Dedifferentiated amniotic fluid mesenchymal stem cell (primary cell): ENCODE measurements at regions not wholly inside any gene's neighbourhood (a gene's known extent, or its start where the extent isn't known, plus 50 kb on each side); places are given as distances from the start of the nearest gene placed in this dataset.

Experiments used
- DNase-seq: peaks from one replicate; pipeline ENCODE4 v3.0.0-alpha.2; 2016; ENCODE audit errors: extremely low spot score

DNA sequence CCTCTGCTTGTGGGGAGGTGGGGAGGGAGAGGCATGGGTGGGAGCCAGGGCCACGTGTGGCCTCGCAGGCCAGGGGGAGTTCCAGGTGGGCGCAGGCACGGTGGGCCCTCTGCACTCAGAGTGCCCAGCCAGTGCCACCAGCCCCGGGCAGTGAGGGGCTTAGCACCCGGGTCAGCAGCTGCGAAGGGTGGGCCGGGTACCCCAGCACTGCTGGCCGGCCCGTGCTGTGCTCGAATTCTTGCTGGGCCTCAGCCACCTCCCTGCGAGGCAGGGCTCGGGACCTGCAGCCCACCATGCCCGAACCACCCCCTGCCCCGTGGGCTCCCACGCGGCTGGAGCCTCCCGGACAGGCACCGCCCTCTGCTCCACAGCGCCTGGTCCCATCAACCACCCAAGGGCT is 1277.2 kb downstream of the JRKL start:
- no peak for DNase-seq

DNA sequence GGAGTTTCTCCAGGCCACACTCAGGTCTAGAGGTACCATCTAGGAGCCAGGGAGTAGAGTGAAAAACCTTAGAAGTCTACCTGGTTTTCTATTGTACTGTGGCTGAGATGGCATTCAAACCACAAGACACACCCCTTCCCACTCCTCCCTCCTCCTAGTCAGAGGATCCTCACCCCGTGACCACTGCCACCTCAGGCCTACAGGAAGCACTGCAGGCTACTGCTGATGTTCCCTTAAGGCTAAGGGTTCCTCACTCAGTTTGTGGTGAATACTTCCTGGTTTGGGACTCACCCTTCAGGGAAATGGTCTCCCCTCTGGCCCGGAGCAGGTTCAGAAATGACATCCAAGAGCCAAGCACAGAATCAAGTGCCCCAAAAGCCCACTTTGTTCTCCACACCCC is 1293.9 kb downstream of the JRKL start:
- DNase-seq = no peak

DNA sequence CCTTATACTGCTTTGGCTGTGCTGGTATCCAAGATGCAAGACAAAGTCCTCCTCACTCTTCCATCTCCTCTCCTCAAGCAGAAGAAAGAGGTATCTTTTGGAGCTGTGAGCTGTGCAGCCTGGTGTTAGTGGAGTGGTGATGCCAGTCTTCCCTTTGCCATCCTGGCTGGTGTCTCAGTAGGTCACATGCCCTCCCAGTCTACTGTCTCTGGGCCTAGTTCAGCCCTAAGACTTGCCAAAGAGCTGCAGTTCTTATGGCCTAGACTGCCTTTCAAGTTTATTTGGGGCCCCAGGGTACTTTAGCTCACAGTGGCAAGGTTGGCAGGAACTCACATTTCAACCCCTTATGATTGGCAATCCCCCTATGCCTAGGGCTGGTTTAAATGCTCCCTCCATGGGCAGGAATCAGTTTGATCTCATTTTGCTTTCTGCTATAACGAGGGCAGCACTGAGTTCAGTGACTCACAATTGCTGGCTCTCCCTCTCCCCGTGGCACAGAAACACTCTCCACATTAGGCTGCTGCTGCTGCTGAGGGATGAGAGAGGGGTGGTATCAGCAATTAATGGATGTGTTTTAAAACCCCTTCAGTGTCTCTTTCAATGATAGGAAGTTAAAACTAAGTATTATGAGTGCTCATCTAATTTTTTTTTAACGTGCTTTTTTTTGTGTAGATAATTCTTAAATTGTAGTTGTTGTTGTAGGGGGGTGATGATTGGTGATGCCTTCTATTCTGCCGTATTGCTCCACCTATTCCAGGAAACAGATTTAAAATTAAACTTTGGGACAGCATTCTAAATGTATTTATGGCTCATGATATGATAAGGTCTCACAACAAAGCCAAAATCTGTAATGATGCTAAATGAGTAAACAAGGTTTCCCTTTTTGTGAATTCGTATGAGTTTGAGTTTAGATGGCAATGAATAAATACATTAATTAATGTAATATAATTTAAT is 1295.0 kb downstream of the JRKL start:
- no peak for DNase-seq

DNA sequence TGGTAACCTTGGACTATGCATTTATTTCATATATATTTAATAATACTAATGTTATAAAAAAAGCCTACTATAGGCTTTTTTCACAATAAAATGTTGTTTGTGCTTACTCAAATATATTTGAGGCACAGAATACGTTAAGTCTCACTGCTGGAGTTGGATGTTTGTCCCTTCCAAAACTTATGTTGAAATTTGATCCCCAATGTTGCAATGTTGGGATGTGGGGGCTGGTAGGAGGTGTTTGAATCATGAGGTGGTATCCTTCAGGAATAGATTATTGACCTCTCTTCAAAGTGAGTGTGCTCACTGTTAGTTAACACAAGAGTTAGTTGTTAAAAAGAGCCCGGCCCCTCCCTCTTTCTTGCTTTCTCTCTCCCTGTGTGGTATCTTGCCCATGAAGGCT is 1295.9 kb downstream of the JRKL start:
- no peak for DNase-seq

GRCh38 chr11:97687111-97687510 is 1297.3 kb downstream of the JRKL start:
- no peak for DNase-seq

- no peak for DNase-seq
These were observed 1301.2 kb downstream of the JRKL start for GRCh38 chr11:97691061-97691460.

DNA sequence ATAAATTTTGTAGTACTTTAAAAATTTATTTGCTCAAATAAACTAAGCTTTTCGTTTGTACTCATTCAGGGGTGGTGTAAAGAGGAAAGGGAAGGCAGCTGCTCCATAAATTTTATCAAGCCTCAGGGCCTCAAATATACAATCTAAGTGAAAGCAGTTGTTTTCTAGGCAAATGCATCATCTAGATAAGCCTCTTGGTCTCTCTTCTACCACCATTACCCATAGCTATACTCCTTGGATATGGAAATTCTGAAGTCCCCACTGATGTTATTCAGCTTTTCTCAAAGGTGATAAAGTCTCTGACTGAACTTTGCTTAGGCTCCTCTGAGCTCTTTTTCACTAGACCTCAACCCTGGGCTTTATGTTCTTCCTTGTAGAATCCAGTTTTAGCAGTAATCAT is 1313.1 kb downstream of the JRKL start:
- no peak for DNase-seq

DNA sequence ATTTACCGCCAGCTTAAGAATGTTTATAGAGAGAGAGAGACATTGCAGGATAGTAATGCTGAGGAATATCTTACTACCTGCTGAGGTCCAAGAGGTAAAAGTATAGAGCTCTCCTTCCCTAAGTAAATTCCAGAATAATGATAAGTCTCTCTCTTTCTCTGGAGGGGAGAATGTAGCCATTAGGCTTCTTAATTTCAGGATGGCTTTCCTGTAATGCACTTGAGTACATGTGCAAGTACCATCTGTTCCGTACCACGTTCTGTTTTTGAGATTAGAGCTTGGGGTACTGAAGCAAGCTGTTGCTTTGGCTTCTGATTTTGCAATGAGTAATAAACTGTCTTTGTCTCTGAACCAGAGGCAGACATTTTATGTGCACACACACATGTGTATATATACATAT is 1314.0 kb downstream of the JRKL start:
- no peak for DNase-seq

DNA sequence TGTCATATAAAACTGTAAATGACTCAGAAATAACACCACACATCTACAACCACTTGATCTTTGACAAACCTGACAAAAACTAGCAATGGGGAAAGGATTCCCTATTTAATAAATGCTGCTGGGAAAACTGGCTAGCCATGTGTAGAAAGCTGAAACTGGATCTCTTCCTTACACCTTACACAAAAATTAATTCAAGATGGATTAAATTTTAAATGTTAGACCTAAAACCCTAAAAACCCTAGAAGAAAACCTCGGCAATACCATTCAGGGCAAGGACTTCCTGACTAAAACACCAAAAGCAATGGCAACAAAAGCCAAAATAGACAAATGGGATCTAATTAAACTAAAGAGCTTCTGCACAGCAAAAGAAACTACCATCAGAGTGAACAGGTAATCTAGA is 1315.3 kb upstream of the CNTN5 start:
- peak; percentile 39 for DNase-seq

DNA sequence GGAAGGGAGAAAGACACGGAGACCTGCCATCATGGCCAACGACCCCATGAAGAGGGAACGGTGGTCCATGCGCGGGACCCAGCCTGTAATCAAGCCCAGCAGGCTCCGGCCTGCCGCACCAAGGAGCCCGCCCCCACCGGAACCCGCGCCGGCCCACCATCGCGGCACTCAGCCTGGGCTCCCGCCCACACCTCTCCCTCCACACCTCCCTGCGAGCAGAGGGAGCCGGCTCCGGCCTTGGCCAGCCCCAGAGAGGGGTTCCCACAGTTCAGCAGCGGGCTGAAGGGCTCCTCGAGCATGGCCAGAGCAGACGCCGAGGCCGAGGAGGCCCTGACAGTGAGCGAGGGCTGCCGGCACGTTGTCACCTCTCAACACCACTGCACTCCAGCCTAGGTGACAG is 1302.8 kb upstream of the CNTN5 start:
- DNase-seq = no peak

GRCh38 chr11:97722065-97722464 is 1298.7 kb upstream of the CNTN5 start:
- peak; percentile 50 for DNase-seq

DNA sequence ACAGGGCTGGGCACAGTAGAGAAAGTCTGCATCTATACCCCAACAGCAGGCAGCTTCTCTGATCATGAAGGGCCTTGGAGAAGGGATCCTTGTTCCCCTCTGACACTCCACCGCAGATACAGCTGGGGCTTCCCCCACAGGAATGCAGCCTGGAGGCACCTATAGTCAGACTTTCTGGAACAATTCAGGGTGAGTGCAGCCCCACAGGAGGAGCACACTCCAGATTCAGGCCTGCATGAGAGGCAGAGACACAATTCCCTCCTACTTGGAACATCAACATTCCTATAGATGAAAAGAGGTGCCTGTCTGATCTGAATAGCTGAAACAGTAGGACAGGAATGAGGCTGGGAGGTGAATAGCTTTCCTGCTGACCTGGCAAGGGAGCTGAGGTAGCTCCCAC is 1298.0 kb upstream of the CNTN5 start:
- DNase-seq = no peak

- DNase-seq = peak; percentile 75
These were observed 1291.0 kb upstream of the CNTN5 start for GRCh38 chr11:97729546-97730272.

- DNase-seq = no peak
These were observed 1288.6 kb upstream of the CNTN5 start for GRCh38 chr11:97732011-97732632.

GRCh38 chr11:97738751-97739150 is 1282.0 kb upstream of the CNTN5 start:
- DNase-seq = no peak

- DNase-seq = peak; percentile 66
These were observed 1280.6 kb upstream of the CNTN5 start for GRCh38 chr11:97739932-97740800.

DNA sequence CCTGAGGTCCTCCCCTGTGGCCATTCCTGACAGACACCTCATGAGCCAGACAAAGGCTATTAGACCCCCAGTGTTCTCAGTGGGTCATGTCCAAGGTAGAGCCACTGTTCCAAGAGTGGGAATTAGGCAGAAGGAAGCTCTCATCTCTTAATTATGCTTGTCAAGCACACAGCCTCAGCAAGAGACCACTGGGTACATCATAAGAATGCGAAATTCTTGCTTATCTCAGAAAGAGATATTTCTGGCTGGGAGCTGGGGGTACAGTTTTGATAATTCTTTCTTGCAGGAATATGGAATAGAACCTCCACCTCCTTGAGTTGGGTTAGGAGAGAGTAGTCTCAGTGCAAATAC is 1280.0 kb upstream of the CNTN5 start:
- DNase-seq = no peak

GRCh38 chr11:97742717-97743116 is 1278.0 kb upstream of the CNTN5 start:
- DNase-seq = no peak

- no peak for DNase-seq
These were observed 1277.5 kb upstream of the CNTN5 start for GRCh38 chr11:97743205-97743742.

- no peak for DNase-seq
These were observed 1275.2 kb upstream of the CNTN5 start for GRCh38 chr11:97745515-97746050.

- DNase-seq = no peak
These were observed 1273.9 kb upstream of the CNTN5 start for GRCh38 chr11:97746818-97747217.
